Nephron (organoid): ENCODE measurements at regions not wholly inside any gene's neighbourhood (a gene's known extent, or its start where the extent isn't known, plus 50 kb on each side); places are given as distances from the start of the nearest gene placed in this dataset.
"Not testable (repeated sequence)": the region's sequence is repeated elsewhere in the genome, so short reads cannot be mapped to it uniquely, and the experiment has no call there.

ENCODE experiments used
- H3K27ac Mint-ChIP-seq, 3 experiments: 2 replicates each; pipeline ENCODE4 v1.8.0; 2020; ENCODE audit warnings: mixed read lengths in 3 of 3, mild to moderate bottlenecking in 2 of 3, moderate library complexity in 1 of 3
- H3K27me3 Mint-ChIP-seq: 2 replicates; pipeline ENCODE4 v1.8.0; 2021; ENCODE audit warnings: low read depth, mild to moderate bottlenecking, moderate library complexity, mixed read lengths
- H3K36me3 Mint-ChIP-seq: 2 replicates; pipeline ENCODE4 v1.8.0; 2020; ENCODE audit warnings: low read depth, mixed read lengths
- H3K4me1 Mint-ChIP-seq: 2 replicates; pipeline ENCODE4 v1.8.0; 2020; ENCODE audit warnings: mixed read lengths
- H3K4me3 Mint-ChIP-seq, 3 experiments: 2 replicates each; pipeline ENCODE4 v1.8.0; 2020; ENCODE audit warnings: mild to moderate bottlenecking in 3 of 3, mixed read lengths in 3 of 3, moderate library complexity in 2 of 3
- H3K9me3 Mint-ChIP-seq: 2 replicates; pipeline ENCODE4 v1.8.0; 2020; ENCODE audit warnings: mixed read lengths
- CTCF ChIP-seq, 3 experiments: fragments of 200-600 bp; sonication (generic); IDR thresholded peaks; one replicate each; pipeline ENCODE4 v1.5.0; 2021; ENCODE audit warnings: antibody characterized with exemption in 3 of 3; ENCODE audit not compliant: unreplicated experiment in 3 of 3

DNA sequence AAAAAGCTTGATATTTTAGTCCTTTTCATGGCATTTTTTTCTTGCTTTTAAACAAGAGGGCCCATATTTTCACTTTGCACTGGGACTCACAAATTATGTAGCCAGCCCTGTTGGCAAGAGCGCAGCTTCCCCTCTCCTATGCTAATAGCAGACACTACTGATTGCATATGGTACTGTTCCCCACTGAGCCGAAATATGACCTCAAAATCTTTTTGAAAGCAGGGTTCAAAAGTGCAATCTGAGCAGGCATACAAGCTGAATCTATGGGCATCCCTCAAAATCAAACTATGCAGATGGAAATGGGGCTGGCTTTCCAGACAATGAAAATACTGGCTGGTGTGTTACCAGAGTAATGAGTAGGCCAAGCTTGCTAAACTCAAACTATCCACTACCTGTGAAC lies 225.2 kb upstream of the SETMAR start:
- no peak overlapping the region for H3K4me3 Mint-ChIP-seq
- H3K27me3 Mint-ChIP-seq: no peaks in the 10 kb centered on the region
- H3K27ac Mint-ChIP-seq: no peak overlapping the region
- TF ChIP-seq CTCF (IDR thresholded peaks at IDR 0.05; ENCODE audit: unreplicated experiment in 3 of 3): no peak
- H3K9me3 Mint-ChIP-seq: peaks cover 25% of the 10 kb centered on the region
- no peaks in the 10 kb centered on the region for H3K36me3 Mint-ChIP-seq
- H3K4me1 Mint-ChIP-seq: no peaks in the 10 kb centered on the region

- no peaks in the 10 kb centered on the region for H3K4me1 Mint-ChIP-seq
- no peak overlapping the region for H3K4me3 Mint-ChIP-seq
- TF ChIP-seq CTCF (IDR thresholded peaks at IDR 0.05; ENCODE audit: unreplicated experiment in 3 of 3): no peak
- no peak overlapping the region for H3K27ac Mint-ChIP-seq
- H3K9me3 Mint-ChIP-seq: peaks cover 18% of the 10 kb centered on the region
- no peaks in the 10 kb centered on the region for H3K36me3 Mint-ChIP-seq
- H3K27me3 Mint-ChIP-seq: no peaks in the 10 kb centered on the region
Measured at GRCh38 chr3:4078903-4079302, 224.3 kb upstream of the SETMAR start.

DNA sequence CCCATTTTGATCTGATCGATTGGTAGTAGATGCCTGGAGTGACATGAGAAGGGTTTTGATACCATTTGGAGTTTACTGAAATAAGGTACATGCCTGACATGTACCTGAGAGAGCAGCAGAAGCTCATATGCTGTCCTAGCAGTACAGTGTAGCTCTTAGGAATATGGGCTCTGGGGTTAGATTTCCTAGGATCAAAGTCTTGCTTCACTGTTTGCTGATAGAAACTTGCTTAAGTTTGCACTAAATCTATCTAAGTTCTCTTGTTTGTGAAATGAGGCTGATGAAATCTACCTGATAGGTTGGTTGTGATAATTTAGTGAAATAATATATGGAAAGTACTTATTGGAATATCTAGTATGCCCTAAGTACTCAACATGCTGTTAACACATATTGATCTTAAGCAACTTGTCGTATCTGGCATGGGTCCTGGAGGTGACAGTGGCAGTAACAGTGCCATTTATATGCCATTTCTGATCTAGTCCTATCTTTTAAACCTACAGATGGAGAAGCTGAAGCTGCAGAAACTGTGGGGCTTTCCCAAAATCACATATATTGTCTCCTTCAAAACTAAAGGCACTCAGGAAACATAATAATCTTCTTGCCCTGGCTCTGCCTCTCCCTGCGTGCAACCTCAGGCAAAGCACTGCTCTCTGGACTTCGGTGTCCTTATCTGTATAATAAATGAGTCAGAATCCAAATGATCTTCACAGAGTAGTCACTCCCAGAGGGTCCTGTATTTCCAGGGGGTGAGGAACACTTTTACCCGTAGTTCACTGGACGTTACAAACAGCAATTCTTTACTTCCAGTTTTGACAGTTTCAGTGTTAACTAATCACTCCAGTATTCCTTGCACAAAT lies 223.6 kb upstream of the SETMAR start:
- no peak for TF ChIP-seq CTCF (IDR thresholded peaks at IDR 0.05; ENCODE audit: unreplicated experiment in 3 of 3)
- no peaks in the 10 kb centered on the region for H3K27me3 Mint-ChIP-seq
- no peaks in the 10 kb centered on the region for H3K4me1 Mint-ChIP-seq
- peaks cover 14% of the 10 kb centered on the region for H3K9me3 Mint-ChIP-seq
- H3K4me3 Mint-ChIP-seq: no peak overlapping the region
- no peak overlapping the region for H3K27ac Mint-ChIP-seq
- no peaks in the 10 kb centered on the region for H3K36me3 Mint-ChIP-seq

DNA sequence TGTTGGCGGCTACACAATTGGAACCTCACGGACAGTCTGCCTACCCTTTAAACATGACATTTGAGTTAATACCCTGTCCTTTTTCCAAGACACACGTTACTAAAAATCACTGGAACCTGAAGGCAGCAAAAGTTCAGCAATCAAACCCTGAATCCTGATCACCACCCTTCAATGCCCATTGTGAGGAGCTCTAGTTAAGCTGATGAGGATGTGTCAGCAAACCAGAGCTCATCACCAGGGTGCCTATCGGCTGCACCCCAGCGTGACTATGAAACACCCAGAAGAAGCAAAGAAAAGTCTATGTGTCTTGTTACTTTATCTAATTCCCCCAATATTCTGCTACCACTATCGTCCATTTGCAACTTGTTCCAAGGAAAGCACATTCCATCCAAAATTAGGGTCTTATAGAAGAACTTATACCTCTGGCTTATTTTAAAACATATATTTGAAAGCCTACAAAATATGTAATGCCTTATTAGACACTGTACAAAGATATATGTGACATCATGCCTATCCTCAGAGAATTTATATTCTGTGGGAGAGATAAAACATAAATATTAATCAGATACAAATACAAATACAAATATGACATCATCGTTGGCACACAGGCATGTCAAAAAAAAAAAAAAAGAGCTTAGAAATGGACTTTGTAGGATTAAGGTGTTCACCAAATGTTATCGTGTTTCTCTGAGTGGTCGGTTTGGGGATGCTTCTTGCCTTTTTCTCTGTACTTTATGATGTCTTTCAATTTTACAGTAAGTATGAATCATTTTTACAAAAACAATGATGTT lies 219.7 kb upstream of the SETMAR start:
- Mint-ChIP-seq H3K36me3 (no peaks in the 10 kb centered on the region), H3K9me3 (no peaks in the 10 kb centered on the region), H3K4me3 (no peak overlapping the region), H3K27me3 (no peaks in the 10 kb centered on the region), H3K4me1 (no peaks in the 10 kb centered on the region), H3K27ac (no peak overlapping the region)
- TF ChIP-seq CTCF (IDR thresholded peaks at IDR 0.05; ENCODE audit: unreplicated experiment in 3 of 3): no peak

DNA sequence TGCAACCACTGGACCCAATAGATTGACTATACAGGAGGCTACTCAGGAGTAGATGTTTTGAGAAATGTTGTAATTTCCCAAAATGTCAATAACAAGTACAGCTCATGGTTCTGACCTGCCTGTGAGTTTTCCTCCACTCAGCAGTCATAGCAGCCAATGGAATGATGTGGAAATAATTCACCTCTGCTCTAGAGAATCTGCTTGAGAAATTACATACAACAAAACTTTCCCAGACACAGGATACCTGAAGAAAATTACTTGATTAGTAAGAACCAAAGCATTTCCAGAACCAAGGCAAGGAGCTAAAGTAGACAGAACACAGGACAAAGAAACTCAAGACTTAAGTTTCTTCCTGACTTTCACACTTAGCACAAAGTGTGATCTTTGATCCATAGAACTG lies 218.9 kb upstream of the SETMAR start:
- Mint-ChIP-seq H3K4me3 (no peak overlapping the region), H3K4me1 (no peaks in the 10 kb centered on the region), H3K27ac (no peak overlapping the region), H3K36me3 (no peaks in the 10 kb centered on the region), H3K27me3 (no peaks in the 10 kb centered on the region), H3K9me3 (no peaks in the 10 kb centered on the region)
- no peak for TF ChIP-seq CTCF (IDR thresholded peaks at IDR 0.05; ENCODE audit: unreplicated experiment in 3 of 3)

DNA sequence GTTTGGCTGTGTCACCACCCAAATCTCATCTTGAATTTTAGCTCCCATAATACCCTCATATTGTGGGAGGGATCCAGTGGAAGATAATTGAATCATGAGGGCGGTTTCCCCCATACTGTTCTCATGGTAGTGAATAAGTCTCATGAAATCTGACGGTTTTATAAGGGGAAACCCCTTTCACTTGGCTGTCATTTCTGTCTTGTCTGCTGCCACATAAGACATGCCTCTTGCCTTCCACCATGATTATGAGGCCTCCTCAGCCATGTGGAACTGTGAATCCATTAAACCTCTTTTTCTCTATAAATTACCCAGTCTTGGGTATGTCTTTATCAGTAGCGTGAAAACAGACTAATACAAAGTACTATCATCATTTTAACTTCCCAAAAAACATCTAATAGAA lies 216.5 kb upstream of the SETMAR start:
- not testable (repeated sequence) for H3K4me1 Mint-ChIP-seq, H3K9me3 Mint-ChIP-seq, H3K27ac Mint-ChIP-seq, H3K4me3 Mint-ChIP-seq, H3K36me3 Mint-ChIP-seq, H3K27me3 Mint-ChIP-seq
